Retina (tissue), 1 donor: ENCODE measurements at regions not wholly inside any gene's neighbourhood (a gene's known extent, or its start where the extent isn't known, plus 50 kb on each side); places are given as distances from the start of the nearest gene placed in this dataset.
"Not testable (repeated sequence)": the region's sequence is repeated elsewhere in the genome, so short reads cannot be mapped to it uniquely, and the experiment has no call there.

Experiments used
- DNase-seq: peaks from one replicate; pipeline ENCODE4 v3.0.0-alpha.2; 2016

DNA sequence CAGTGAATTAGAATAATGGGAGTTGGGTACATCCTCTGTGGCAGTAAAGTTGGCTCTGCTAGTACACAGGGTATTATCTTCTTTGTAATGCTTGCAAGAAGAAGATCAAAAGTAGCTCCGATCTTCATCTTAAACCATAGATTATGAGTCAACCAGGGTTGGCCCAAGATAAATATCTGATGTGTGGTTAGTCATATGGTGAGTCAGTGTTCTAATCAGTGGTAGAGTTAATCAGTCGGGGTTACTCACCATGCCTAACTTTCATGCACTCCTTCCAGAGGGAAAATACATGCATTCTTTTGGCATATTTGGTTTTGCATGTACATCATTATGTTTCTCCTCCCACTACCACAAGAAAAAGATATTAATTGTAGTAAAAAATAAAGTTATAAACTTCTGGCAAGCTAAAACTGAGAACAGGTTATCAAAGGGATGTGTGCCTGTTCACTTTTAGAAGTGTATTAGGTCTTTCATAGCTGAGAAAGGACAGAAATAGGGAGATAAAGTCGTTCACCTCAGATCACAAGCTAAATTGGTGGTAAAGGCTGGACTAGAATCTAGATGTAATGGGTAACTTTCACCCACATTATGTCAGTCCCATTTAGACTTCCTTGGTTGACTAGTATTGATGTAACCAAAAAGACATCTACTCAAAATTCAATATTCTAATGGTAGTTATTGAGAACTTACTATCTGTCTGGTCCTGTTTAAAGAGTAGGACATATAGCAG lies 684.4 kb downstream of the IRS1 start:
- DNase-seq: no peak

GRCh38 chr2:226114436-226114835 lies 685.2 kb downstream of the IRS1 start:
- no peak for DNase-seq

DNA sequence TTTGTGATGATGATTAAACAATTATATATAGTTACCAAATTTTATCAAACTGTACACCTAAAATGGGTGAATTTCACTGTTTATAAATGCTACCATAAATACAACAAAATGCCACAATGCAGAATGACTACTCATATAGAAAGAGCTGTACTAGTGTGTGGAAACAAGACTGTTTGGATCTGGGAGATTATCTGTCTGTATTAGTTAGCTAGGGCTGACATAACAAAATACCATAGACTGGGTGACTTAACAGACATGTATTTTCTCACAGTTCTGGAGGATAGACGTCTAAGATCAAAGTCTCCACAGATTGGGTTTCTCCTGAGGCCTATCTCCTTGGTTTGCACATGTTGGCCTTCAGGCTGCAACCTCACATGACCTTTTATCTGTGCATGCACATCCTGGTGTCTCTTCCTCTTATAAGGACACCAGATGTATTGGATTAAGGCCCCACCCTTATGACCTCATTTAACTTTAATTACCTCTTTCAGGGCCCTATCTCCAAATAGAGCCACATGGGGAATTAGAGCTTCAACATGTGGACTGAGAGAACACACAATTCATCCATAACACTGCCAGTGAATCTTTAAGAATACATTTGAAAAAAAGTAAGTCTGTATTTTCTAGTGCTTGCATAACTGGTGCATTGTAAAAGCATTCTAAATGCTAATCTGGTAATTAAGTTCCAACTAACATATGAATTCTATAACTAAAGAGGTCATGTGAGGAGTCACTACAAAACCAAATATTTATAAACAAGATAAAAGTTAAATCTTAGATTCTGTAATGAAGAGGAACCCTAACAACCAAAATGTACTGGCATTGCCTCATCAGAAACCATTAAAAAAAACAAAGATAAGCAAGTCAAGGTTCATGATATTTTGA lies 699.6 kb downstream of the NYAP2 start:
- DNase-seq: no peak

- no peak for DNase-seq
These were observed 695.5 kb downstream of the NYAP2 start for GRCh38 chr2:226095058-226095457.

DNA sequence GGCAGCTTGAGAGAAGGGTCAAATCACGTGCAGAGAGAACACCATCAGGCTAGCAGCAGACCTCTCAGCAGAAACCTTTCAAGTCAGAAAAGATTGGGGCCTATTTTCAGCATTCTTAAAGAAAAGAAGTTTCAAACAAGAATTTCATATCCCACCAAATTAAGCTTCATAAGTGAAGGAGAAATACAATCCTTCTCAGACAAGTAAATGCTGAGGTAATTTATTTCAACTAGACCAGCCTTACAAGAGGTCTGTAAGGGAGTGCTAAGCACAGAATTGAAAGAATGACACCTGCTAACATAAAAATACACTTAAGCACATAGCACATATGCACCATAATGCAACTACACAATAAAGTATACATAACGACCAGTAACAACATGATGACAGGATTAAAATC lies 693.9 kb downstream of the NYAP2 start:
- no peak for DNase-seq

DNA sequence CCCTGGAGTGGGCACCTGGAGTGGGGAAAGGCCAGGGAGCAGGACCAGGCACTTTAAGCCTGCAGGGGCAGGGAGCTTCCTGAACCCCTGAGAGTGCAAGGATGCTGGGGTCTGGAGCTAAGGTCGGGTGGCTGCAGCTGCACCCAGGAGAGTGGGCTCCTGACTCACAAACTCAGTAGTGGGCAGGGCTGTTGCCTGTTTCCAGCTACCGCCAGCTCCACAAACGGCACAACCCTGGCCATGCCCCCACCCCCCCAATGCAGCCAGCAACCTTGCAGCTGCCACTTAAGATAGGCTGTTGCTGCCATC lies 688.8 kb downstream of the NYAP2 start:
- DNase-seq: no peak

GRCh38 chr2:226087505-226088365 lies 688.2 kb downstream of the NYAP2 start:
- DNase-seq: no peak

DNA sequence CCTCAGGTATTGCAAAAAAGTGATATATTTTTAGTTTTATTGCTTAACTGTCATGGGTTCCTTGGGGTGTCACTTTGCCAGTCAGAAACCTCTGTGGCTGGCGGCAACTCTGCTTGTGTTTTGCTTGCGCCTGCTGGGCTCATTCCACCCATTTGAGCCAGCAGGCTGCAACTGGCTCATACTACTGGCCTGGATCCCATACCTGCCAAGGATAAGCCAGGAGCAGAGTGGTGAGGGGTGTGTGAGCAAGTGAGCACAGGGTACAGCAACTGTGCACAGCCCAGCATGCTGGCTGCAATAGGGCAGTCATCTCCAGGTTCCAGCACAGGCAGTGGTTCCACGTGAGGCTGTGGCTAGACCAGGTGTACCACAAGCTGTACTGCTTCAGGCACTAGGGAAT lies 687.5 kb downstream of the NYAP2 start:
- DNase-seq: no peak

DNA sequence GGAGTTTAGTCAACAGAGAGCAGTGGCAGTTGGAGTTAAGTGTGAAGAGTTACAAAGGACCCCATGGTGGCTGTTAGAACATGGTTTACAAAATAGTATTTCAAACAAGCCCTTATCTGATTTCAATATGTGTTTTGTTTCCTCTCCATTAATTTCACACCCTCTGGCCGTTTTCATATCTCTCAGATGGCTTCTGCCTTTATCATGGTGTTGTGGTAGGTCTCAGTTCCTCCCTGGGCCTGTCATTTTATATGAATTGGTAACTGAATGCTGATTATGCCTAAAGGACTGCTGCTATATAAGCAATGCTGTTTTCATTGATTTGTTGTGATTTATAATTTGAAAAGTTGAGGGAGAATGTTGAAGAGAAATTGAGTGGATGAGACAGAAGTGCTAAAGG lies 686.7 kb downstream of the NYAP2 start:
- DNase-seq: no peak

DNA sequence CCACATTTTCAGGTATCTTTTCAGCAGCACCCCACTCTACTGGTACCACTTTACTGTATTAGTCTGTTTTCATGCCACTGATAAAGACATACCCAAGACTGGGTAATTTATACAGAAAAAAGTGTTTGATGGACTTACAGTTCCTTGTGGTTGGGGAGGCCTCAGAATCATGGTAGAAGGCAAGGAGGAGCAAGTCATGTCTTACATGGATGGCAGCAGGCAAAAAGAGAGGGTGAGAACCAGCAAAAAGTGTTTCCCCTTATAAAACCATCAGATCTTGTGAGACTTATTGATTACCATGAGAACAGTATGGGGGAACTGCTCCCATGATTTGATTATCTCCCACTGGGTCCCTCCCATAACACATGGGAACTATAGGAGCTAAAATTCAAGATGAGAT lies 685.9 kb downstream of the NYAP2 start:
- not testable (repeated sequence) for DNase-seq

DNA sequence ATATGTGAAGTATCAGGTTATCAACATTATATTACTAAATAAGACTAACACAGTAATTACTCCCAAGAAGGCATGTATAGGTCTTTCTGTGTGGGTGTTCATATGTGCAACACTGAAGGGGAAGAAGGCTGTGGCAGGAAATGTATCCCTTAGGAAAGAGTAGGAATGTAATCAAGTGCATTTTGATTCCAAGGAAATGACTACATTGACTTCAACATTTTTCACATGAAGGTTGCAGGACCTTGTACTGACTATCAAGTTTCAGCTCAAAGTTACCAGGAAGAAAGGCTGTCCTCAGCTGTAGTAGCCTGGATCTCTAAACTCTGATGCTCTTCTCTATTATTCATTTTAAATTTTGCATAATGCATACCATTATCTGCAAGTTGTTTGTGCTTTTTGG lies 680.8 kb downstream of the NYAP2 start:
- no peak for DNase-seq

GRCh38 chr2:226079671-226080181 lies 680.2 kb downstream of the NYAP2 start:
- no peak for DNase-seq

GRCh38 chr2:226079196-226079595 lies 679.7 kb downstream of the NYAP2 start:
- no peak for DNase-seq

DNA sequence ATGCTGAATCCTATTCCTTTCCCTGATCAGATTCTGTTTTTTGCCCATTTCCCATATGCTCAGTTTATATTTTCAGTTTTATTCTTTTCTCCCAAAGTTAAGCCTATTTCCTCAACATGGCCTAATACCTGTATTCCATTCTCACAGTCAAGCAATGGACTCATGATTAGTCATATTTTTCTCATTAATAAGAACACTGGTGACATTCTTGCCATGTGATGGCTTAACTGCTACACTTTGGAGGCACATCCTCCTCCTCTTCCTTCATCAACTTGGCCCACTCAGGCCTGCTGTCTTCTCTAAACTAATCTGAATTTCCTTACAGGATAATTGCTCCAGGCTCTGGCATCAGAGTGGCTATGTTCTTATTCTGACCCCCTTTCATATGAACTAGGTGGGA lies 679.2 kb downstream of the NYAP2 start:
- DNase-seq: no peak

DNA sequence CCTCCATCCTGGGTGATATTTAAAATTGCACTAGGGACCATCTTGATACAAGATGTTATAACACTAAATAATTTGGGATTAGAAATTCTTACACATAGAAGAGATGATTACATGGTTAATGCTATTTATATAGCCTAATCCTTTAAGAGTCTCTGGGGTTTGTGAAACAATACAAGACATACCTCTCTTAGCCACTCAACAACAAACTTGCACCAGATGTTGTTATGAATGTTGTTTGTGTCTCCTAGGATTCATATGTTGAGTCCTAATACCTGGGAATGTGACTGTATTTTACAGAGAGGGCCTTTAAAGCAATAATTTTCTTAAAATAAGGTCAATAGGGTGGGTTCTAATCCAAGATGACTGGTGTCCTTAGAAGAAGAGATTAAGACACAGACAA lies 678.3 kb downstream of the NYAP2 start:
- DNase-seq: no peak

DNA sequence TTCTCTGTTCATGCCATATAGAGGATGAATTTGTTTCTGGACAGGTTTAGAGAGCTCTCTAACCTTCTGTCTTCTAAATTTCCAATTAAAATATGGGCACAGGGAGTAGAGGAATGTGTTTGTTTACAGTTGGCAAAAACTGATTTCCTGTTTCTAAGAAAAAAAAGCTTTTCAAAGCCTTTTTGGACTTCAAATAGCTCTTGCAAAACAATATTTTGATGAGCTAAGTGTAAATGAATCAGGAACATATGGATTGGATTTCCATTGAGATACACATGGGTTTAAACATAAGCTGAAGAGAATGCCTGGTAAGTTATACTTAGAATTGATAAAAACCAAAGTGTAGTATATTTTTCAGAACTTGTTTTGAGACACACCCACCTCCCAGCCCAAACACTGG lies 677.5 kb downstream of the NYAP2 start:
- no peak for DNase-seq

DNA sequence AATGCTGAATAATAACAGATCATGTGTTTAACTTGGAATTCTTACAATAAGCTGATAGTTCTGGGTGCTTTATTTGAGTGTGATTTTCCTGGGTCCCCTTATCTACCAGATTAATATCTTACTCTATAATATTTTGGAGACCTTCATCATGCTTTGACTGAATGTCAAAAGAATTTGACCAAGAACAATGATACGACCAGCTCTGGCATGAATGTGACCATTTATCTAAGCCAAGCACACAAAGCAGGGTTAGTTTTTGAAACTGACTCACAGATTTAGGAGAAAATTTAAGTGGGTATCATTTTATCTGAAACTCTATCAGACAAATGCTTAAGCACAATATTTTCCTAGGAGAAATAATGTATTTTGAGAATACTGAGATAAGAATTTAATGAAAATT lies 677.0 kb downstream of the NYAP2 start:
- DNase-seq: no peak

DNA sequence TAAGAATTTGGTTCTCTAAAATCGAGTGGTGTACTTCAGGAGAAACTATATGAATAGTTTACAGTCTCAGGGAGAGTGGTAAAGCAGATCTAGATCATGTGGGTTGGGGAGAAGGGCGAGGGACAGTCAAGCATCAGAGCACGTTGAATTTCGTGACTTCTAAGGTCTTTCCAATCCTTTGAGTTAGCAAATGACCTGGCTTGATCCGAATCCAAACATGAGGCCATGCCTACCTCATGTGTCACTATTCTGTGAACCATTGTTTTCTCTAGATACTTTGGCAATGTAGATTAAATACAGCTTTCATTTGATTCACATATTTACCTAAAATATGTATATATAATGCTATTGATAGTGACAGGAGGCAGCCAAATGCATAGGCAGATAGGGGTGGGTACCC lies 674.9 kb downstream of the NYAP2 start:
- no peak for DNase-seq

DNA sequence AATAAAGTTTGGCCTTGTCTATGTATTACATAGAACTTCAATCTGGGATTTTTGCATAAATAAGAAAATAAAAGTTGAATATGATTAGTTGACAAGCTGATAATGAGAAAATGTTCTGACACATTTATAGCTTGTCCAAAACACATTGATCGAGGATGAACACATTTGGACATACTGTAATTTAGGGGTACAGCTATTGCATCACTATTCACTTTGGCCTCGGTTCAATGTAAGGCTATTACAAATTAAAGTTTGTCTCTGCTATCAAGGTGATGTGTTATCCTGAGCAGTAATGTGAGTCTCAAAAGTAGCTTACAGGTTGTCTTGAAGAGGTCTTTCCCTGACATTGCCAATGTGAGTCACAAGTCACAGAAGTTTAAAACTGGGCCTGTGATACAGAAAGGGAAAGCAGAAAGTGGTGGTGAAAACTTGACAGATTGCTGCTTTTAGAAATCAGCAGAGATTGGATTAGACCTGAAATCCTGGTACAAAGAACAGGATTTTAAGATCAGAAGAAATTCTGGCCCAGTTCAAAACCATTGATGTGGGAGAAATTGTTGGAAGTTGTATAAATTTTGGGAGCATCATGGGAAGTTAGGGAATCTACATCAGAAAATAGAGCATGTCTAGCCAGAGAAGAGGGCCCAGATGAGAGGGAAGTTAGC lies 674.1 kb downstream of the NYAP2 start:
- DNase-seq: no peak

DNA sequence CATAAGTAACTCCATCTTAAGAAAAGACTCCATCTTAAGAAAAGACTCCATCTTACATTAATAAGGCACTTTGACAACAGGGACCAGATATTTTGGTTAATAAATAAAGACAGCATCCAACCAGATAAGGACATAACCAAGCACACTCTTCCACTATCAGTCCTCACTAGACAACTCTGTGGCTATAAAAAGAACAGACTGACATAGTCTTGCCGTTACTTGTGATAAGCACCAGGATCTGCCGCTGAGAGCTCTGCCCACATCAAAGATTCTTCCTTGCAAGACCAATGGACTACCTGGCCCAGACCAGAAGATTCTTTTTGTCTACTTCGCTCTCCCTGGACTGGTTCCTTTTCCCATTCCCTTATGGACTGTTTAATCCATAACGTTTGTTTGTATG lies 667.4 kb downstream of the NYAP2 start:
- no peak for DNase-seq

DNA sequence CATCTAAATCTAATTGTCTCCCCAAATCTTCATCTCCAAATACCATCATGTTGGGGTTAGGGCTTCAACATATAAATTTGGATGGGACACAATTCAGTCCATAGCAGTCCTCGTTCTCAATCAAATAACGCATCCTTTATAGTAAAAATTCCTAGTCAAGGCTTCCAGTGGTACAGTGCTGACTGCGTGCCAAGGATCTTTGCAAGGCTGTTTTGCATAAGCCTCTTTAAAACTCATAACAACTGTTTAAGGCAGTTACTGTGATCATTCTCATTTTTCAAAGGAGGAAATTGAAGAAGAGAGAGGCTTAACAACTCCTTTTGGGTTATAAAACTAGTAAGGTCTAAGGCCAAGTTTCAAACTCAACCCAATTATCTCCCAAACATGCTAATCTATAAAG lies 666.9 kb downstream of the NYAP2 start:
- DNase-seq: no peak

DNA sequence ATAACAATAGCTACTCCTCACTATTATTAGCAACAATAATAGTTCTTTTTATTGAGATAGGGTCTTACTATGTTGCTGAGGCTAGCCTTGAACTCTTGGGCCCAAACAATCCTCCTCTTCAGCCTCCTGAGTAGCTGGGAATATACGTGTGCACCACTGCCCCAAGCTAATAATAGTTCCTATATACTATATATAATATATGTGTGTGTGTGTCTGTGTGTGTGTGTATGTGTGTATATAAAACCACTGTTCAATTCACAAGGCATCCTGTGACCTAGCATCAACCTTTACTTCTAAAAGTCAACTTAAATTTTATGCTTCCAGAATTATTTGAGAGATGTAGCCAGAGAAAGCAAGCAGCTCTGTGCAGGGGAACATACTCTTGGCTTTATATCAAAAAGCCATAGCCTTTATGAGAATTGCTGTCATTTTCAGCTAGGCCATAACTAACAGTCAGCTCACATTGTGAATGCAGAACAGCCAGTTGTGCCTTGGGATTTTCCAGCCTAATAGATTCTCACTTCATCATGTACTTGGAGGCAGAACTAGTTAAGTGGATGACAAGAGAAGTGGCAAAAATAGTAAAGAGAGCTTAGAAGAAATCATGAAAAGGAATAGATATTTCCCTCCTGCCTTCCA lies 665.5 kb downstream of the NYAP2 start:
- no peak for DNase-seq
